T-helper 2 cell treated with Interferon-gamma antibody and Interleukin-4, amounts not matched to agents 5 μg/mL and 100 μg/mL, for 36 hours (primary cell): ENCODE measurements at regions not wholly inside any gene's neighbourhood (a gene's known extent, or its start where the extent isn't known, plus 50 kb on each side); places are given as distances from the start of the nearest gene placed in this dataset.

Source experiments
- DNase-seq: peaks from one replicate; pipeline ENCODE4 v3.0.0; 2021; ENCODE audit warnings: low spot score
- H3K27ac Mint-ChIP-seq: one replicate; pipeline ENCODE4 v1.8.0; 2021; ENCODE audit warnings: mild to moderate bottlenecking, mixed read lengths
- H3K27me3 Mint-ChIP-seq: one replicate; pipeline ENCODE4 v1.8.0; 2021; ENCODE audit warnings: low read depth, mixed read lengths
- H3K36me3 Mint-ChIP-seq: one replicate; pipeline ENCODE4 v1.8.0; 2021; ENCODE audit warnings: low read depth, mixed read lengths
- H3K4me1 Mint-ChIP-seq: one replicate; pipeline ENCODE4 v1.8.0; 2021; ENCODE audit warnings: low read depth, mixed read lengths
- H3K4me3 Mint-ChIP-seq: one replicate; pipeline ENCODE4 v1.8.0; 2022; ENCODE audit warnings: mild to moderate bottlenecking, moderate library complexity, mixed read lengths
- H3K9me3 Mint-ChIP-seq: one replicate; pipeline ENCODE4 v1.8.0; 2021; ENCODE audit warnings: mixed read lengths

DNA sequence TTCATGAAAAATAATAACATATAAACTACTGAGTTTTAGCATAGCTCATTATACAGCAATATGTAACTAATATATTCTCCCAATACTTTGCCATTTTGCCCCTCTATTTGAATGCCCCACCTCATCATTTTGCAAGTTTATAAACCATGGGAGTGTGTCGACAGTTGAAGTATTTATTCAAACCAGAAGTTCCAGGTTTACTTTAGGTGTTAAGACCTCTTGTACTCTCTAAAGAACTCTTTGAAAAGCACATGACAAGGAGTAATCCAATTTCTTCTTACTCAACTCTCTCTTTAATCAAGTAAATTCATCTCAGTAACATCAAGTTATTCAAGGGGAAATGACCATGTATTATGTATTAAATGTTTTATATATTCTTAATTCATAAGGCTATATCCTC, 240.7 kb downstream of the COX18 start:
- no peaks in the 10 kb centered on the region for H3K9me3 Mint-ChIP-seq

DNA sequence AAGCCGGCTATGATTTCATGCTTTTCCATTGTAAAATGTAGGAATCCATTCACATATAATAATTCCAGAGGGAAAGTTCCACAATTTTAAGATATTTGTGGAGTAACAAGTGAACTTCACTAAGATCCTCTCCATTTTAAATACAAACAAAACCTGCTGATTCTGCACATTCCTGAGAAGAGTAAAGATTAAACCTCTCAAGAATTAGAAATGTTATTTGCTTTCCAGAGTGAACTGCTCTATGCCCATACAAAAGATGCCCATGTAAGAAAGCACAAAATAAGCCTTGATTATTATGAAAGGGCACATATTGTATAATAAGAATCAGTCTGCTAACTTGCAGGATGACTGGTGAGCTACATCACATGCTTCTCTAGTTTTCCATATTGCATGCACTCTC, 241.5 kb downstream of the COX18 start:
- H3K4me1 Mint-ChIP-seq, result no peaks in the 10 kb centered on the region
- H3K9me3 Mint-ChIP-seq, result no peaks in the 10 kb centered on the region
- H3K4me3 Mint-ChIP-seq, result no peak overlapping the region
- H3K36me3 Mint-ChIP-seq, result no peaks in the 10 kb centered on the region
- H3K27ac Mint-ChIP-seq, result no peak overlapping the region
- no peak for DNase-seq
- H3K27me3 Mint-ChIP-seq, result no peaks in the 10 kb centered on the region

More for the DNA sequence above, 240.7 kb downstream of the COX18 start:
- Mint-ChIP-seq H3K4me3 (no peak overlapping the region), H3K4me1 (no peaks in the 10 kb centered on the region), H3K27me3 (no peaks in the 10 kb centered on the region), H3K36me3 (no peaks in the 10 kb centered on the region), H3K27ac (no peak overlapping the region)
- DNase-seq, result no peak

DNA sequence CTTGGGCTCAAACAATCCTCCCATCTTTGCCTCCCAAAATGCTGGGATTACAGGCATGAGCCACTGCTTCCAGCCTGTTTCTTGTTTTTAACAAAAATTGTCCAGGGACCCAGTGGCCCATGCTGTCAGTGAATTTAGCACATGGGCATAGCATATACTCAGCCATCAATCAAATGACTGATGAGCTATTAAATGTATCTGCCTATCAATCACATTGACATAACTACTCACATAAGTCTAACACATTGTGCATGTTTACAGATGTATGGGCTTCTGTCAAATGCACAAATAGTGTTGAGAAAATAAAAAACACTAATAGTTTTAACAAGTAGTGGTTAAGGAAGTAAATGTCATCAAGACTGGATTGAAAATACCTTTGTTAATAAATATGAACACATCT, 249.4 kb downstream of the COX18 start:
- Mint-ChIP-seq H3K27ac (no peak overlapping the region), H3K9me3 (no peaks in the 10 kb centered on the region), H3K36me3 (no peaks in the 10 kb centered on the region), H3K4me3 (no peak overlapping the region), H3K4me1 (no peaks in the 10 kb centered on the region), H3K27me3 (no peaks in the 10 kb centered on the region)
- DNase-seq, result no peak

DNA sequence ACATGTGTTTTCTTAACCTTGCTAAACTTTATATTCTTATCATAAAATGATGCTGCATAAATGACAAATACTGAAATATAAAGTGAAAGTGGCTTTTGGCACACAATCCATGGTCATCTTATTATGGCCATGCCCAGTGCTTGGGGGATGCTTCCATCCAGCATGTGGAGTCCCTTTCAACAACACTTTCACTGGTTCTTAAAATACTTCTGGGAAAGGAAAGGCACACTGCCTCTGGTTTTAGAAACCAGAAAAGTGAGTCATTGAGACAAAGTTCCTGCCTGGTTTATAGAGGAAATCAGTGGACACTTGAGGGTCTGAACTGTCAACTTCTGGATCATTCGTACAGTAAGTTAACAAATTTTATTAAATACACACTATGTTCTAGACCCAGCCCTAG, 248.0 kb upstream of the ADAMTS3 start:
- H3K4me3 Mint-ChIP-seq, result no peak overlapping the region
- no peaks in the 10 kb centered on the region for H3K4me1 Mint-ChIP-seq
- no peak for DNase-seq
- H3K9me3 Mint-ChIP-seq, result no peaks in the 10 kb centered on the region
- H3K36me3 Mint-ChIP-seq, result no peaks in the 10 kb centered on the region
- no peak overlapping the region for H3K27ac Mint-ChIP-seq
- H3K27me3 Mint-ChIP-seq, result no peaks in the 10 kb centered on the region

DNA sequence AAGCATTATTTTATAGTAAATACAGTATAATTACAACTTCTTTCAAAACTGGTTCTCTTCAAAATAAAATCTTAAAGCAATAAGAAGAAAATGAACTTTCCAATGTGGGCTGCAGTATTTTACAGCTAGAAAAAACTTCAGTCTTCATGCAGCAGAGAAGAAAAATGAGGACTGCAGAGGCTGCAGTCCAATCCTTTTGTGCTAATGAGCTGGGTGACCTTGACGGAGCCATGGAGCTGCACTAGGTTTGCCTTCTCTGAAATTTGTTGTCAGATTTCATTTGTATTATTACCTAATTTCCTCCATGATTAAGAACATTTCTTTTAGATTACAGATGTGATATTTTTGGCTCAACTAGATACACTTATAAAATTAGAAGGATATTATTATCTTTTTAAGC, 245.2 kb upstream of the ADAMTS3 start:
- no peaks in the 10 kb centered on the region for H3K27me3 Mint-ChIP-seq
- no peaks in the 10 kb centered on the region for H3K36me3 Mint-ChIP-seq
- no peak for DNase-seq
- H3K27ac Mint-ChIP-seq, result no peak overlapping the region
- H3K4me1 Mint-ChIP-seq, result no peaks in the 10 kb centered on the region
- H3K4me3 Mint-ChIP-seq, result no peak overlapping the region
- H3K9me3 Mint-ChIP-seq, result no peaks in the 10 kb centered on the region

DNA sequence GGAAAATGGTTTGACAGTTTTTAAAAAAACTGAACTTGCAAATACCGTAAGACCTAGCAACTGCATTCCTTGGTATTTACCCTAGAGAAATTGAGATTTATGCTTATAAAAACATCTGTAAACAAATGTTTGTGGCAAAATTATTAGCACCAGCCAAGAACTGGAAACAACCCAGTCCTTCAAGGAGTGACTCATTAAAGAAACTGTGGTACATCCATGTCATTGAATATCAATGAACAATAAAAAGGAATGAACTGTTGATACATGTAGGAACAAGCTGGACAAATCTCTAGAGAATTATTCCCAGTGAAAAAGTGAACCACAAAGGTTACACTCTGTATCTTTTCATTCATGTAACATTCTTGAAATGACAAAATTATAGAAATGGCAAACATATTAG, 240.2 kb upstream of the ADAMTS3 start:
- Mint-ChIP-seq H3K4me1 (no peaks in the 10 kb centered on the region), H3K4me3 (no peak overlapping the region), H3K36me3 (no peaks in the 10 kb centered on the region), H3K27ac (no peak overlapping the region), H3K27me3 (no peaks in the 10 kb centered on the region), H3K9me3 (no peaks in the 10 kb centered on the region)
- DNase-seq, result no peak

DNA sequence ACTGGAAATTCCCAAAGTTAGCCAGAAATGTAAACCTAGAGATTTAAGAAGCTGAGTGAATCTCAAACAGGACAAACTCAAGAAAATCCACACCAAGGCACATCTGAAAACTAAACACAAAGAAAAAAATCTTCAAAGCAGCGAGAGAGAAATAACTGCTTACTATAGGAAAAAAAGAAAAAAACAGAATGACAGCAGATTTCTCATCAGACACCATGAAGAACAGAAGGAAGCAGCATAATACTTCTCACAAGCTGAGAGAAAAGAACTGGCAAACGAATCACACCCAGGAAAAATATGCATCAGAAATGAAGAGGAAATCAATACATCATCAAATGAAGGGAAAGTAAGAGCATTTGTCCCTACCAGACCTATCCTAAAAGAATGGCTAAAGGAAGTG, 236.3 kb upstream of the ADAMTS3 start:
- H3K27me3 Mint-ChIP-seq, result no peaks in the 10 kb centered on the region
- no peak overlapping the region for H3K4me3 Mint-ChIP-seq
- DNase-seq, result no peak
- no peaks in the 10 kb centered on the region for H3K36me3 Mint-ChIP-seq
- H3K9me3 Mint-ChIP-seq, result no peaks in the 10 kb centered on the region
- H3K27ac Mint-ChIP-seq, result no peak overlapping the region
- no peaks in the 10 kb centered on the region for H3K4me1 Mint-ChIP-seq

DNA sequence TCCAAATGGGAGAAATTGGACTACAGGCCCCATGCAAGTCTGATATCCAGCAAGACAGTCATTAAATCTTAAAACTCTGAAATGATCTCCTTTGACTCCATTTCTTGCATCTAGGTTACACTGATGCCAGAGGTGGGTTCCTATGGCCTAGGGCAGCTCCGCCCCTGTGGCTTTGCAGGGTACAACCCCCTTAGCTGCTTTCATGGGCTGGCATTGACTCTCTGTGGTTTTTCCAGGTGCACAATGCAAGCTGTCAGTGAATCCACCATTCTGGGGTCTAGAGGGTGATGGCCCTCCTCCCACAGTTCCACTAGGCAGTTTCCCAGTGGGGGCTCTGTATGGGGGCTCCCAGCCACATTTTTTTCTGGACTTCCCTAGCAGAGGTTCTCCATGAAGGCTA, 228.5 kb upstream of the ADAMTS3 start:
- Mint-ChIP-seq H3K27me3 (no peaks in the 10 kb centered on the region), H3K27ac (no peak overlapping the region), H3K4me1 (no peaks in the 10 kb centered on the region), H3K4me3 (no peak overlapping the region), H3K9me3 (no peaks in the 10 kb centered on the region), H3K36me3 (no peaks in the 10 kb centered on the region)
- no peak for DNase-seq

DNA sequence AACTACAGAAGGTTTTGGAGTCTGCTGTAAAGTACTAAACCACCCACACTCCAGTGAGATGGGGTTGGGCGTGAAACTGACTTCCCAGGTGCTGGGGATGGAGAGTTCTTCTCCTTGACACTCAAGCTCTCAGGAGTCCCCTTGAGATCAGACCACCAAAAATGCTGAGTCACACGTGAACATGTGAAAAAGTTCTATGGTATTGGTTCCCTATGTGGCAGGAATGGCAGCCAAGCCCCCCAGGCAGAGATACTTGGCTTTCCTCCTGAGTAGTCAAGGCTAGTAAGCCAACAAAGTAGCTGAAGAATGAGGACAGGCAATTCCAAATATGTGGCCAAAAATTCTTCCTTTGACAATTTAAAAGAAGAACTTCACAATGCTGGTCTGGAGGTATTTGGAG, 222.0 kb upstream of the ADAMTS3 start:
- DNase-seq, result no peak
- no peaks in the 10 kb centered on the region for H3K36me3 Mint-ChIP-seq
- H3K27ac Mint-ChIP-seq, result no peak overlapping the region
- no peak overlapping the region for H3K4me3 Mint-ChIP-seq
- H3K4me1 Mint-ChIP-seq, result no peaks in the 10 kb centered on the region
- H3K9me3 Mint-ChIP-seq, result no peaks in the 10 kb centered on the region
- no peaks in the 10 kb centered on the region for H3K27me3 Mint-ChIP-seq

DNA sequence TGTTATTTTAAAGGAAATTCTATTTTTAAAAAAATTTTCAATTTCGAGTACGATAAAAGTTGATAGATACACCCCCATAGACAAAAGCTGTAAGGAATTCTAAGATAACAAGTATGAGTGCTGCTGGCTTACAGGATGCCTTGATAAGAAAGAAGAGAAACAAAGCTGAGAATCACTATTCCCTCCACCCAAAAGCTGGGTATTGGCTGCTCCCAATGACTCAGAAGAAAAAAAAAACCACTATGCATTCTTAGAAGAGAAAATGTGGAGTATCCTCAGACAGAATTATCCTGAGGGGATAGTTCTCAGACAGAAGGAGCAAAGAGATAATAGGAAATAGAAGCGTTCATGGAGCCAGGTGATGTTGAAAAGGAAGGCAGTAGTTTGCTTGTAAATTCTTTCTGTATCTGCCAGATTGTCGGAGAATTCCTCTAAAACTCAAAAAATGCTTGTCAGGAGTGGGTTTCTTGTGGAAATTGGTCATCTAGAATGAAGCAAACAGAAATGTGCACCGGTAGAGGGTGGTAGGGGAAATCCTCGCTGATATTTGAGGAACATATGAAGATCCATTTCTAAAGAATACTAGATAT, 217.5 kb upstream of the ADAMTS3 start:
- Mint-ChIP-seq H3K9me3 (no peaks in the 10 kb centered on the region), H3K27me3 (no peaks in the 10 kb centered on the region), H3K4me1 (no peaks in the 10 kb centered on the region), H3K4me3 (no peak overlapping the region), H3K36me3 (no peaks in the 10 kb centered on the region), H3K27ac (no peak overlapping the region)
- no peak for DNase-seq

DNA sequence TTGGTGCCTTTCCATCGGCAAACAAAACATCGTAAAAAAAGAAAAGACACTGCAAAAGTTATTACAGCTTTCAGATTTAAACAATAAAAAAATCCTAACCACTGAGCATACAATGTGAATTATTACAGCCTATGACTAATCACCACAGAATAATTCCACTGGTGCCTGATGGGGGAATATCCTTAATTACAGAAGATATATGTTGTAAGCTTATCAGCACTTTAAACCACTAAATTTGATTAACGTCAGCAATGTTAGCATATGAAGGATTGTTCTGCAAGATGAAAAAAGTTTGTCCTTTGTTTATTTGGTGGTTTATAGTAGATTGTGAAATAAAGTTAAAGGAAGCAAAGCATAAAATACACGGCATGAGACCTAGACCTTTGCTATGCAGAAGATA, 210.2 kb upstream of the ADAMTS3 start:
- peaks cover 3% of the 10 kb centered on the region for H3K9me3 Mint-ChIP-seq
- DNase-seq, result no peak
- no peak overlapping the region for H3K27ac Mint-ChIP-seq
- H3K27me3 Mint-ChIP-seq, result no peaks in the 10 kb centered on the region
- no peak overlapping the region for H3K4me3 Mint-ChIP-seq
- no peaks in the 10 kb centered on the region for H3K4me1 Mint-ChIP-seq
- H3K36me3 Mint-ChIP-seq, result no peaks in the 10 kb centered on the region

DNA sequence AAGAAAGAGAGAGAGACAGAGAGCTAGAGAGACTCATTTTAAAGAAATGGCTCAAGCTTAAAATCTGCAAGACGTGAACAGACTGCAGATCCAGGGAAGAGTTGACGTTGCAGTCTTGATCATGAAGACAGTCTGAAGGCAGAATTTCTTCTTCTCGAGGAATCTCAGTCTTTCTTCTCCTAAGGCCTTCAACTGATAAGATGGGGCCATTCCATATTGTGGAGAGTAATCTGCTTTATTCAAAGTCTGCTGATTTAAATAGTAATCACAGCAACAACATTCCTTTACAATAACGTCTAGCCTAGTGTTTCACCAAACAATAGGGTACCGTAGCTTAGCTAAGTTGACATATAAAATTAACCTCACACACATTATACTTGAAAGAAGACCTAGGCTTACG, 208.4 kb upstream of the ADAMTS3 start:
- Mint-ChIP-seq H3K27me3 (no peaks in the 10 kb centered on the region), H3K4me1 (no peaks in the 10 kb centered on the region), H3K36me3 (no peaks in the 10 kb centered on the region), H3K4me3 (no peak overlapping the region), H3K9me3 (peaks cover 3% of the 10 kb centered on the region), H3K27ac (no peak overlapping the region)
- DNase-seq, result no peak

DNA sequence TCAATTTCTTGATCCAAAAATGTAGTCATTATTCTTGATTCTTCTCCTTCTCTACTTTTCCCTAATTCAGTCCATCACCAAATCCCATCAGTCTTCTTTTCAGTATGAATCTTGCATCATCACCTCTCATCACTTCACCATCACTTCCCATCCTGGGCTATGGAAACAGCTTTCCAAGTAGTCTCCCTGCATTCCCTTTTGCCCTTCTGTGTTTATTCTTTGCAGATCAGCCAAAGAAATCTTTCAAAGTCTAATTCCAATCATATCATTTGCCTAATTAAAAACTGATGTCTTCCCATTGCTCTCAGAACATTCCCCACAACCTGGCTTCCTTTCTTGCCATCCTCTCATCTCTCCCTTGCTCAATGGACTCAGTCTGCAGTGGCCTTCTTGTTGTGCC, 201.7 kb upstream of the ADAMTS3 start:
- Mint-ChIP-seq H3K36me3 (no peaks in the 10 kb centered on the region), H3K9me3 (no peaks in the 10 kb centered on the region), H3K27me3 (no peaks in the 10 kb centered on the region), H3K4me1 (no peaks in the 10 kb centered on the region), H3K27ac (no peak overlapping the region), H3K4me3 (no peak overlapping the region)
- DNase-seq, result no peak

DNA sequence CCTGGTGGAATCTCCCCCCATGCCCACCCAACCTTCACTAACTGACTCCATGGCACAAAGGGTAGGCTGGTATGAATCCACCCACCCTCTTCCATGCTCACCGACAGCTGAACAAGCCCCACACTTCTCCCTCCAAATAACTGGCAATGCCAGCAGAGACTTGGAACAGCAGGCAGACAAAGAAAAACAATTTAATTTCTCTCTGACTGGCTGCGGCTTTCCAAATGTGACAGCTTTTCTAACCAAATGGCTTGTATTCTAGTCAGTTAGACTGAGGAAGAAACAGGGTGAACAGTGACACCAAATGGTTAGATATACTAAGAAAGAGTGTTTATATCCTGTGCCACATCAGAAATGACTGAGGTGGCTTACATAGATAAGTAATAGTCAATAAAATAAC, 199.3 kb upstream of the ADAMTS3 start:
- no peaks in the 10 kb centered on the region for H3K9me3 Mint-ChIP-seq
- H3K36me3 Mint-ChIP-seq, result no peaks in the 10 kb centered on the region
- DNase-seq, result no peak
- no peak overlapping the region for H3K4me3 Mint-ChIP-seq
- H3K27ac Mint-ChIP-seq, result no peak overlapping the region
- H3K4me1 Mint-ChIP-seq, result no peaks in the 10 kb centered on the region
- no peaks in the 10 kb centered on the region for H3K27me3 Mint-ChIP-seq

DNA sequence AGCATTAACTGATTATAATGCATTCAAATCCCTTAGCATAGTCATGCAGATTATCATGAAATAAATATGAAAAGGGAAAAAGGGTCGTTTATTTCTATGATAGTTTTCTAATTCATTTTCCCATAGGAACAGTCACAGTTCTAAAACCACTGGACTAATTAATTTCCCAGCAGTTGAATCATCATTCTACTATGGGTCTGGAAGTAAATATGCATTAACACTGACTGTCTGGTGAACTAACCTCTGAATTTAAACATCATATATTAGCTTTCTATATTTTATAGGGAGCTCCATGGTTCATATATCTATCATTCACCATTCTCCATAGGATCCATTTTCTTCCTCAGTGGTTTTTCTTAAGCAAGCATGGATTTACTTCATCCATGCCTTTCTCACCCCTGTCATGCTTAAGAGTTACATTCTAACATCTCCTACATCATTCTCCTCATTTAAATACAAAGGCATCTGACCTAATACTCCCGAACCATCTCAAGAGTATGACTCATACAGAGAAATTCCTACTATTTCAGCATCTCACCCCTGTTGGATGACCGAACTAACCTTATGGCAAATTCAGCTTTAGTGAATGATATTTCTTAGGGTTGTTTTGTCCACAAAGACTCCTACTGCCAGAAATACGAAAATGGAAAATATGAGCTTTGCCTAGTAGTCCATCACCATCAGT, 198.7 kb upstream of the ADAMTS3 start:
- H3K4me3 Mint-ChIP-seq, result no peak overlapping the region
- no peaks in the 10 kb centered on the region for H3K36me3 Mint-ChIP-seq
- H3K4me1 Mint-ChIP-seq, result no peaks in the 10 kb centered on the region
- no peaks in the 10 kb centered on the region for H3K27me3 Mint-ChIP-seq
- no peak for DNase-seq
- no peak overlapping the region for H3K27ac Mint-ChIP-seq
- no peaks in the 10 kb centered on the region for H3K9me3 Mint-ChIP-seq
